HG03280 (cell line): ENCODE measurements at regions not wholly inside any gene's neighbourhood (a gene's known extent, or its start where the extent isn't known, plus 50 kb on each side); places are given as distances from the start of the nearest gene placed in this dataset.
A peak's percentile ranks its signal among the peaks of the same experiment; 100 is the strongest.
"Not testable (repeated sequence)": the region's sequence is repeated elsewhere in the genome, so short reads cannot be mapped to it uniquely, and the experiment has no call there.

ENCODE experiments used
- ATAC-seq: cut with Tn5 transposase; IDR thresholded peaks from one replicate; pipeline ENCODE4 v1.9.1; 2021; ENCODE audit warnings: mild to moderate bottlenecking, moderate library complexity; ENCODE audit not compliant: unreplicated experiment

- ATAC-seq = no peak
Measured at GRCh38 chr5:42950116-42950455, 90.0 kb downstream of the ANXA2R start.

- ATAC-seq = peak; percentile 71
Measured at GRCh38 chr5:42949348-42950115, 90.6 kb downstream of the ANXA2R start.

GRCh38 chr5:42948961-42949347, 91.2 kb downstream of the ANXA2R start:
- ATAC-seq = peak; percentile 0

GRCh38 chr5:42944989-42945388, 95.1 kb downstream of the ANXA2R start:
- ATAC-seq = no peak

- ATAC-seq = no peak
Measured at GRCh38 chr5:42943931-42944631, 96.0 kb downstream of the ANXA2R start.

- ATAC-seq = no peak
Measured at GRCh38 chr5:42940853-42941252, 99.3 kb downstream of the ANXA2R start.

- not testable (repeated sequence) for ATAC-seq
Measured at GRCh38 chr5:42932011-42932410, 108.1 kb downstream of the ANXA2R start.

GRCh38 chr5:42931451-42931850, 108.7 kb downstream of the ANXA2R start:
- not testable (repeated sequence) for ATAC-seq

- ATAC-seq = no peak
Measured at GRCh38 chr5:42930934-42931333, 109.2 kb downstream of the ANXA2R start.

- ATAC-seq = no peak
Measured at GRCh38 chr5:42929871-42930270, 110.2 kb downstream of the ANXA2R start.

GRCh38 chr5:42927730-42928129, 112.4 kb downstream of the ANXA2R start:
- no peak for ATAC-seq

- ATAC-seq = no peak
Measured at GRCh38 chr5:42924686-42925085, 113.0 kb upstream of the SELENOP start.

- ATAC-seq = no peak
Measured at GRCh38 chr5:42924226-42924625, 112.5 kb upstream of the SELENOP start.

GRCh38 chr5:42923710-42924109, 112.0 kb upstream of the SELENOP start:
- ATAC-seq = no peak

- no peak for ATAC-seq
Measured at GRCh38 chr5:42919600-42919999, 107.9 kb upstream of the SELENOP start.

- ATAC-seq = no peak
Measured at GRCh38 chr5:42915306-42915866, 103.7 kb upstream of the SELENOP start.

GRCh38 chr5:42912184-42912798, 100.6 kb upstream of the SELENOP start:
- no peak for ATAC-seq

GRCh38 chr5:42908509-42909488, 97.1 kb upstream of the SELENOP start:
- ATAC-seq = peak; percentile 95

GRCh38 chr5:42908086-42908485, 96.4 kb upstream of the SELENOP start:
- ATAC-seq = peak; percentile 7

GRCh38 chr5:42905827-42906226, 94.1 kb upstream of the SELENOP start:
- ATAC-seq = no peak

- ATAC-seq = no peak
Measured at GRCh38 chr5:42900734-42901133, 89.0 kb upstream of the SELENOP start.
